ENCODE measurements at regions not wholly inside any gene's neighbourhood (a gene's known extent, or its start where the extent isn't known, plus 50 kb on each side); places are given as distances from the start of the nearest gene placed in this dataset.
"Not testable (repeated sequence)": the region's sequence is repeated elsewhere in the genome, so short reads cannot be mapped to it uniquely, and the experiment has no call there.

- no peak for DNase-seq
Measured at GRCh38 chr5:173667702-173668101, 51.3 kb upstream of the BOD1 start.

GRCh38 chr5:173668245-173668800 is 51.9 kb upstream of the BOD1 start:
- no peak for DNase-seq

- DNase-seq, result no peak
Measured at GRCh38 chr5:173668910-173669309, 52.5 kb upstream of the BOD1 start.

GRCh38 chr5:173669483-173669882 is 53.0 kb upstream of the BOD1 start:
- no peak for DNase-seq

GRCh38 chr5:173670130-173670651 is 53.7 kb upstream of the BOD1 start:
- DNase-seq, result no peak

GRCh38 chr5:173670791-173671120 is 54.3 kb upstream of the BOD1 start:
- DNase-seq, result no peak

- DNase-seq, result no peak
Measured at GRCh38 chr5:173671121-173671949, 54.9 kb upstream of the BOD1 start.

- no peak for DNase-seq
Measured at GRCh38 chr5:173672166-173672565, 55.7 kb upstream of the BOD1 start.

- DNase-seq, result no peak
Measured at GRCh38 chr5:173672891-173673290, 56.4 kb upstream of the BOD1 start.

GRCh38 chr5:173673295-173674101 is 57.0 kb upstream of the BOD1 start:
- no peak for DNase-seq

- no peak for DNase-seq
Measured at GRCh38 chr5:173675287-173675996, 59.0 kb upstream of the BOD1 start.

GRCh38 chr5:173676375-173676774 is 59.9 kb upstream of the BOD1 start:
- no peak for DNase-seq

GRCh38 chr5:173677125-173677672 is 60.7 kb upstream of the BOD1 start:
- no peak for DNase-seq

GRCh38 chr5:173679909-173680630 is 63.6 kb upstream of the BOD1 start:
- no peak for DNase-seq

- no peak for DNase-seq
Measured at GRCh38 chr5:173680660-173681242, 64.3 kb upstream of the BOD1 start.

GRCh38 chr5:173682313-173682712 is 65.9 kb upstream of the BOD1 start:
- DNase-seq, result no peak

- not testable (repeated sequence) for DNase-seq
Measured at GRCh38 chr5:173684535-173684934, 68.1 kb upstream of the BOD1 start.

- no peak for DNase-seq
Measured at GRCh38 chr5:173686950-173687349, 70.5 kb upstream of the BOD1 start.

- DNase-seq, result no peak
Measured at GRCh38 chr5:173688703-173689102, 72.3 kb upstream of the BOD1 start.

- no peak for DNase-seq
Measured at GRCh38 chr5:173689171-173689736, 72.8 kb upstream of the BOD1 start.

GRCh38 chr5:173689737-173690360 is 73.4 kb upstream of the BOD1 start:
- no peak for DNase-seq

Measured in activated gamma-delta T cell treated with Interleukin-2 at 50 U/mL for 16 hours (primary cell).